ENCODE measurements at regions not wholly inside any gene's neighbourhood (a gene's known extent, or its start where the extent isn't known, plus 50 kb on each side); places are given as distances from the start of the nearest gene placed in this dataset.
"Not testable (repeated sequence)": the region's sequence is repeated elsewhere in the genome, so short reads cannot be mapped to it uniquely, and the experiment has no call there.

GRCh38 chr2:239800785-239801386 lies 224.3 kb downstream of the NDUFA10 start:
- ATAC-seq (ENCODE audit: low read depth) (no peak), DNase-seq (ENCODE audit: low spot score) (no peak)
- TF ChIP-seq CTCF (IDR thresholded peaks at IDR 0.05; ENCODE audit: poor library complexity, severe bottlenecking): no peak
- Histone ChIP-seq H3K9me3 (ENCODE audit: severe bottlenecking) (no peaks in the 10 kb centered on the region), H3K27me3 (ENCODE audit: insufficient read depth, poor library complexity, severe bottlenecking) (peaks cover 10% of the 10 kb centered on the region), H3K27ac (ENCODE audit: poor library complexity, severe bottlenecking) (no peak overlapping the region), H3K4me1 (ENCODE audit: insufficient read depth, poor library complexity, severe bottlenecking) (no peaks in the 10 kb centered on the region), H3K36me3 (ENCODE audit: low read depth) (no peaks in the 10 kb centered on the region), H3K4me3 (ENCODE audit: severe bottlenecking) (no peak overlapping the region)

GRCh38 chr2:239797316-239797715 lies 227.8 kb downstream of the NDUFA10 start:
- ATAC-seq (ENCODE audit: low read depth) (no peak), DNase-seq (ENCODE audit: low spot score) (no peak)
- no peaks in the 10 kb centered on the region for H3K4me1 ChIP-seq (ENCODE audit: insufficient read depth, poor library complexity, severe bottlenecking)
- no peaks in the 10 kb centered on the region for H3K36me3 ChIP-seq (ENCODE audit: low read depth)
- H3K27me3 ChIP-seq (ENCODE audit: insufficient read depth, poor library complexity, severe bottlenecking): peaks cover 10% of the 10 kb centered on the region
- no peak for TF ChIP-seq CTCF (IDR thresholded peaks at IDR 0.05; ENCODE audit: poor library complexity, severe bottlenecking)
- H3K4me3 ChIP-seq (ENCODE audit: severe bottlenecking): no peak overlapping the region
- H3K27ac ChIP-seq (ENCODE audit: poor library complexity, severe bottlenecking): no peak overlapping the region
- H3K9me3 ChIP-seq (ENCODE audit: severe bottlenecking): no peaks in the 10 kb centered on the region

- not testable (repeated sequence) for H3K36me3 ChIP-seq (ENCODE audit: low read depth); H3K27me3 ChIP-seq (ENCODE audit: insufficient read depth, poor library complexity, severe bottlenecking); DNase-seq (ENCODE audit: low spot score); H3K4me1 ChIP-seq (ENCODE audit: insufficient read depth, poor library complexity, severe bottlenecking); H3K27ac ChIP-seq (ENCODE audit: poor library complexity, severe bottlenecking); ATAC-seq (ENCODE audit: low read depth); H3K9me3 ChIP-seq (ENCODE audit: severe bottlenecking); H3K4me3 ChIP-seq (ENCODE audit: severe bottlenecking)
Measured at GRCh38 chr2:239795761-239796160, 229.4 kb downstream of the NDUFA10 start.

GRCh38 chr2:239793836-239794235 lies 231.3 kb downstream of the NDUFA10 start:
- Histone ChIP-seq H3K9me3 (ENCODE audit: severe bottlenecking) (no peaks in the 10 kb centered on the region), H3K4me1 (ENCODE audit: insufficient read depth, poor library complexity, severe bottlenecking) (no peaks in the 10 kb centered on the region), H3K36me3 (ENCODE audit: low read depth) (no peaks in the 10 kb centered on the region), H3K27me3 (ENCODE audit: insufficient read depth, poor library complexity, severe bottlenecking) (peaks cover 4% of the 10 kb centered on the region), H3K4me3 (ENCODE audit: severe bottlenecking) (no peak overlapping the region), H3K27ac (ENCODE audit: poor library complexity, severe bottlenecking) (no peak overlapping the region)
- no peak for DNase-seq (ENCODE audit: low spot score)
- no peak for TF ChIP-seq CTCF (IDR thresholded peaks at IDR 0.05; ENCODE audit: poor library complexity, severe bottlenecking)
- no peak for ATAC-seq (ENCODE audit: low read depth)

- TF ChIP-seq CTCF (IDR thresholded peaks at IDR 0.05; ENCODE audit: poor library complexity, severe bottlenecking): no peak
- no peaks in the 10 kb centered on the region for H3K36me3 ChIP-seq (ENCODE audit: low read depth)
- H3K9me3 ChIP-seq (ENCODE audit: severe bottlenecking): no peaks in the 10 kb centered on the region
- no peak overlapping the region for H3K27ac ChIP-seq (ENCODE audit: poor library complexity, severe bottlenecking)
- no peaks in the 10 kb centered on the region for H3K27me3 ChIP-seq (ENCODE audit: insufficient read depth, poor library complexity, severe bottlenecking)
- DNase-seq (ENCODE audit: low spot score) (no peak), ATAC-seq (ENCODE audit: low read depth) (no peak)
- no peak overlapping the region for H3K4me3 ChIP-seq (ENCODE audit: severe bottlenecking)
- H3K4me1 ChIP-seq (ENCODE audit: insufficient read depth, poor library complexity, severe bottlenecking): no peaks in the 10 kb centered on the region
Measured at GRCh38 chr2:239793086-239793485, 232.1 kb downstream of the NDUFA10 start.
